Neural progenitor cell (in vitro differentiated cells): ENCODE measurements at regions not wholly inside any gene's neighbourhood (a gene's known extent, or its start where the extent isn't known, plus 50 kb on each side); places are given as distances from the start of the nearest gene placed in this dataset.

Source experiments
- DNase-seq: peaks from one replicate; pipeline ENCODE4 v3.0.0-alpha.2; 2016; ENCODE audit warnings: low spot score
- H2AFZ ChIP-seq: fragments of 200-600 bp; sonication (generic); replicated peaks from 2 replicates; pipeline ENCODE4 v1.6.1; 2016; ENCODE audit warnings: antibody characterized with exemption
- H3F3A ChIP-seq: fragments of 200-600 bp; sonication (generic); 2 replicates; pipeline ENCODE4 v1.6.1; 2016; ENCODE audit warnings: antibody characterized with exemption, low read depth
- H3K27ac ChIP-seq: fragments of 200-600 bp; sonication (generic); 2 replicates; pipeline ENCODE4 v1.5.1; 2016; ENCODE audit warnings: mild to moderate bottlenecking
- H3K27me3 ChIP-seq: fragments of 200-600 bp; sonication (generic); 2 replicates; pipeline ENCODE4 v1.6.1; 2016; ENCODE audit warnings: mild to moderate bottlenecking, moderate library complexity
- H3K36me3 ChIP-seq: fragments of 200-600 bp; sonication (generic); 2 replicates; pipeline ENCODE4 v1.5.1; 2016
- H3K4me1 ChIP-seq: fragments of 200-600 bp; sonication (generic); 2 replicates; pipeline ENCODE4 v1.6.1; 2016; ENCODE audit warnings: mixed run types
- H3K4me2 ChIP-seq: fragments of 200-600 bp; sonication (generic); 2 replicates; pipeline ENCODE4 v1.6.1; 2016
- H3K4me3 ChIP-seq: fragments of 200-600 bp; sonication (generic); 2 replicates; pipeline ENCODE4 v1.5.1; 2016
- H3K79me2 ChIP-seq: fragments of 200-600 bp; sonication (generic); 2 replicates; pipeline ENCODE4 v1.6.1; 2016; ENCODE audit warnings: low read depth
- H3K9ac ChIP-seq: fragments of 200-600 bp; sonication (generic); 2 replicates; pipeline ENCODE4 v1.6.1; 2016
- H3K9me3 ChIP-seq: fragments of 200-600 bp; sonication (generic); 2 replicates; pipeline ENCODE4 v1.5.1; 2016; ENCODE audit warnings: low read depth
- H4K20me1 ChIP-seq: fragments of 200-600 bp; sonication (generic); 2 replicates; pipeline ENCODE4 v1.6.1; 2016; ENCODE audit warnings: low read depth
- H3K27ac Mint-ChIP-seq: 3 replicates; pipeline ENCODE4 v1.8.0; 2021; ENCODE audit warnings: mixed read lengths
- H3K27me3 Mint-ChIP-seq: 2 replicates; pipeline ENCODE4 v1.8.0; 2022; ENCODE audit warnings: low read depth, mild to moderate bottlenecking, inconsistent platforms, moderate library complexity, mixed read lengths; ENCODE audit not compliant: insufficient read depth
- H3K36me3 Mint-ChIP-seq: 3 replicates; pipeline ENCODE4 v1.8.0; 2021; ENCODE audit warnings: mixed read lengths
- H3K4me1 Mint-ChIP-seq: 3 replicates; pipeline ENCODE4 v1.8.0; 2021; ENCODE audit warnings: mixed read lengths
- H3K4me3 Mint-ChIP-seq: 3 replicates; pipeline ENCODE4 v1.8.0; 2021; ENCODE audit warnings: mild to moderate bottlenecking, moderate library complexity, mixed read lengths
- H3K9me3 Mint-ChIP-seq: 3 replicates; pipeline ENCODE4 v1.8.0; 2020; ENCODE audit warnings: mixed read lengths
- EZH2 ChIP-seq: fragments of 200-600 bp; sonication (generic); IDR thresholded peaks from 2 replicates; pipeline ENCODE4 v1.6.1; 2017; ENCODE audit warnings: antibody characterized with exemption, mild to moderate bottlenecking, moderate library complexity
- EZH2phosphoT487 ChIP-seq: fragments of 200-600 bp; sonication (generic); IDR thresholded peaks from 2 replicates; pipeline ENCODE4 v1.6.1; 2017; ENCODE audit warnings: antibody characterized with exemption
- TF ChIP-seq, protein P1 (sequence below): fragments of 200-600 bp; sonication (generic); IDR thresholded peaks from 2 replicates; pipeline ENCODE4 v1.5.1; 2017; ENCODE audit warnings: antibody characterized with exemption, mild to moderate bottlenecking

DNA sequence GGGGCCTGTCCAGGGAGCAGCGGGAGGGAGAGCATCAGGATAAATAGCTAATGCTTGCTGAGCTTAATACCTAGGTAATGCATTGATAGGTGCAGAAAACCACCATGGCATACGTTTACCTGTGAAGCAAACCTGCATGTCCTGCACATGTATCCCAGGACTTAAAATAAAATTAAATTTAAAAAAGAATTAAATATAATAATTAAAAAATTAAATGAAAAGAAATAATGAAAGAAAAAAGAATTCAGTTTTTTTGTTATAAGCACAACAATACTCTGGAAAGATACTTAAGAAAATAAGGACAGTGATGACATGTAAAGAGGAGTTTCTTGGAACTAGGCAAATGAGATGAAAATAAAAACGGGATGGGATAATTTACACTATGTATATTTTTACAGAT, 386.2 kb downstream of the LRRIQ3 start:
- Histone ChIP-seq H3K4me2 (no peak overlapping the region), H3K36me3 (no peaks in the 10 kb centered on the region), H3K9me3 (no peaks in the 10 kb centered on the region), H4K20me1 (no peaks in the 10 kb centered on the region), H3K9ac (no peak overlapping the region), H3K27ac (no peak overlapping the region), H3F3A (no peaks in the 10 kb centered on the region), H3K4me1 (peaks cover 7% of the 10 kb centered on the region), H3K27me3 (no peaks in the 10 kb centered on the region), H2AFZ (no peak overlapping the region), H3K79me2 (no peaks in the 10 kb centered on the region), H3K4me3 (no peak overlapping the region)
- TF ChIP-seq, protein P1, sequence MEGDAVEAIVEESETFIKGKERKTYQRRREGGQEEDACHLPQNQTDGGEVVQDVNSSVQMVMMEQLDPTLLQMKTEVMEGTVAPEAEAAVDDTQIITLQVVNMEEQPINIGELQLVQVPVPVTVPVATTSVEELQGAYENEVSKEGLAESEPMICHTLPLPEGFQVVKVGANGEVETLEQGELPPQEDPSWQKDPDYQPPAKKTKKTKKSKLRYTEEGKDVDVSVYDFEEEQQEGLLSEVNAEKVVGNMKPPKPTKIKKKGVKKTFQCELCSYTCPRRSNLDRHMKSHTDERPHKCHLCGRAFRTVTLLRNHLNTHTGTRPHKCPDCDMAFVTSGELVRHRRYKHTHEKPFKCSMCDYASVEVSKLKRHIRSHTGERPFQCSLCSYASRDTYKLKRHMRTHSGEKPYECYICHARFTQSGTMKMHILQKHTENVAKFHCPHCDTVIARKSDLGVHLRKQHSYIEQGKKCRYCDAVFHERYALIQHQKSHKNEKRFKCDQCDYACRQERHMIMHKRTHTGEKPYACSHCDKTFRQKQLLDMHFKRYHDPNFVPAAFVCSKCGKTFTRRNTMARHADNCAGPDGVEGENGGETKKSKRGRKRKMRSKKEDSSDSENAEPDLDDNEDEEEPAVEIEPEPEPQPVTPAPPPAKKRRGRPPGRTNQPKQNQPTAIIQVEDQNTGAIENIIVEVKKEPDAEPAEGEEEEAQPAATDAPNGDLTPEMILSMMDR: no peak
- no peak for TF ChIP-seq EZH2phosphoT487
- TF ChIP-seq EZH2: no peak
- Mint-ChIP-seq H3K27ac (no peak overlapping the region), H3K4me1 (no peaks in the 10 kb centered on the region), H3K36me3 (no peaks in the 10 kb centered on the region), H3K4me3 (no peak overlapping the region), H3K27me3 (no peaks in the 10 kb centered on the region), H3K9me3 (peaks cover 10% of the 10 kb centered on the region)
- no peak for DNase-seq

- no peak overlapping the region for H3K9ac ChIP-seq
- H3K4me1 ChIP-seq: no peaks in the 10 kb centered on the region
- no peak overlapping the region for H3K4me2 ChIP-seq
- H2AFZ ChIP-seq: no peak overlapping the region
- no peak overlapping the region for H3K27ac ChIP-seq
- H3K79me2 ChIP-seq: no peaks in the 10 kb centered on the region
- no peak overlapping the region for H3K4me3 Mint-ChIP-seq
- H3F3A ChIP-seq: no peaks in the 10 kb centered on the region
- H3K4me1 Mint-ChIP-seq: peaks cover 12% of the 10 kb centered on the region
- no peak overlapping the region for H3K27ac Mint-ChIP-seq
- no peaks in the 10 kb centered on the region for H3K27me3 Mint-ChIP-seq
- H3K36me3 Mint-ChIP-seq: no peaks in the 10 kb centered on the region
- no peaks in the 10 kb centered on the region for H3K9me3 Mint-ChIP-seq
- no peaks in the 10 kb centered on the region for H4K20me1 ChIP-seq
- H3K27me3 ChIP-seq: no peaks in the 10 kb centered on the region
- H3K4me3 ChIP-seq: no peak overlapping the region
- TF ChIP-seq EZH2phosphoT487 (no peak), EZH2 (no peak)
- TF ChIP-seq, protein P1: no peak
- no peak for DNase-seq
- H3K9me3 ChIP-seq: no peaks in the 10 kb centered on the region
- no peaks in the 10 kb centered on the region for H3K36me3 ChIP-seq
Observed at GRCh38 chr1:73804935-73805334, 393.0 kb downstream of the LRRIQ3 start.

DNA sequence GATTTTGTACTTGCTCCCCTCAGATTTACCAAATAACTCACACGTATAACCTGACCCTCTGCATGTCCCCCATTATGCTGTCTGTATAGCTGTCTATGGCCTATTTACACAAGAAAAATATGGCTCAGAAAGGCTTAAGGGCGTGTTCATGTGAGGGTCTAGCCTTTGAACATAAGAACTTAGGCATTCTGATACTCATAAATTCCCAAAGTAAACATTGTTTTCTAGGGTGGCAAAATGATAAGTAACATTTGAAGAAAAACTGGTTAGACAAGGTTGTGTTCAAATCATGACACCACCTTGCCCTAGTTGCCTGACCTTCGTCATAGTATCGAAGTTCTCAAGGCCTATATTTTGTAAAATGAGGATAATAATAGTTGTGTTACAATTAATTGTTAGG, 394.6 kb downstream of the LRRIQ3 start:
- H3K4me2 ChIP-seq: no peak overlapping the region
- no peaks in the 10 kb centered on the region for H3K4me1 ChIP-seq
- Mint-ChIP-seq H3K36me3 (no peaks in the 10 kb centered on the region), H3K4me3 (no peak overlapping the region), H3K9me3 (no peaks in the 10 kb centered on the region), H3K4me1 (peaks cover 12% of the 10 kb centered on the region), H3K27me3 (no peaks in the 10 kb centered on the region), H3K27ac (no peak overlapping the region)
- no peak for DNase-seq
- no peak overlapping the region for H3K4me3 ChIP-seq
- no peaks in the 10 kb centered on the region for H3F3A ChIP-seq
- no peaks in the 10 kb centered on the region for H3K36me3 ChIP-seq
- no peak overlapping the region for H3K27ac ChIP-seq
- H3K9ac ChIP-seq: no peak overlapping the region
- H3K79me2 ChIP-seq: no peaks in the 10 kb centered on the region
- no peaks in the 10 kb centered on the region for H3K9me3 ChIP-seq
- H3K27me3 ChIP-seq: no peaks in the 10 kb centered on the region
- H4K20me1 ChIP-seq: no peaks in the 10 kb centered on the region
- TF ChIP-seq EZH2 (no peak), EZH2phosphoT487 (no peak)
- TF ChIP-seq, protein P1: no peak
- H2AFZ ChIP-seq: no peak overlapping the region
